ENCODE measurements at regions not wholly inside any gene's neighbourhood (a gene's known extent, or its start where the extent isn't known, plus 50 kb on each side); places are given as distances from the start of the nearest gene placed in this dataset.

- no peak overlapping the region for H2AFZ ChIP-seq (ENCODE audit: low read length)
- H4K91ac ChIP-seq (replicated peaks; ENCODE audit: insufficient read length, low read length): no peak overlapping the region
- no peak for FAIRE-seq
- H3K79me2 ChIP-seq (ENCODE audit: control insufficient read depth in 1 of 2, insufficient read depth in 2 of 2, low read length in 2 of 2): no peaks in the 10 kb centered on the region
- no peak overlapping the region for H3K4me2 ChIP-seq (ENCODE audit: insufficient read depth in 1 of 2, low read depth in 2 of 2, low read length in 2 of 2)
- H3K56ac ChIP-seq (replicated peaks; ENCODE audit: insufficient read length, low read depth, low read length): no peak overlapping the region
- TF ChIP-seq PHF8 (conservative IDR thresholded peaks at IDR 0.05; ENCODE audit: low read depth, low read length): no peak
- TF ChIP-seq JUND (IDR thresholded peaks at IDR 0.05; ENCODE audit: low read length): no peak
- TF ChIP-seq HDAC6 (IDR thresholded peaks at IDR 0.05; ENCODE audit: low read depth, low read length): no peak
- TF ChIP-seq BCL11A (IDR thresholded peaks at IDR 0.05; ENCODE audit: low read depth in 2 of 2, low read length in 2 of 2): no peak
- no peak overlapping the region for H4K8ac ChIP-seq (ENCODE audit: extremely low read depth, insufficient read depth, low read length)
- H3K27me3 ChIP-seq (replicated peaks in 1 of 4; ENCODE audit: control insufficient read depth in 3 of 4, extremely low read depth in 1 of 4, insufficient read depth in 3 of 4, low read length in 3 of 4): no peaks in the 10 kb centered on the region; a peak in 1 of 7 replicates
- no peak overlapping the region for H4K5ac ChIP-seq (ENCODE audit: insufficient read length, low read depth, low read length)
- H2BK12ac ChIP-seq (ENCODE audit: low read depth, low read length): no peak overlapping the region
- H3K4me3 ChIP-seq (ENCODE audit: extremely low read depth in 1 of 4, insufficient read depth in 2 of 4, low read depth in 3 of 4, low read length in 4 of 4): no peak overlapping the region
- H3K9me3 ChIP-seq (ENCODE audit: insufficient read depth in 2 of 2, low read depth in 1 of 2, low read length in 1 of 2): no peaks in the 10 kb centered on the region
- WGBS, 2 experiments (ENCODE audit: extremely low coverage in 1 of 2, insufficient coverage in 1 of 2, insufficient read length in 1 of 2, insufficient replicate concordance in 2 of 2, low coverage in 1 of 2, low lambda C conversion rate in 2 of 2, missing lambda C conversion rate in 1 of 2): 91% methylated on average over 6 of the region's 6 CpGs; no CpG with 5 or more reads in 1 of the 2 experiments
- H3K79me1 ChIP-seq (ENCODE audit: low read depth, low read length): no peaks in the 10 kb centered on the region
- no peak overlapping the region for H3K4ac ChIP-seq (replicated peaks; ENCODE audit: insufficient read length, low read depth, low read length)
- H3K14ac ChIP-seq (ENCODE audit: insufficient read length): no peak overlapping the region
- no peak overlapping the region for H3K23ac ChIP-seq (ENCODE audit: insufficient read length)
- no peak for DNase-seq (ENCODE audit: low read depth in 1 of 2, low spot score in 2 of 2)
- H2AK5ac ChIP-seq (ENCODE audit: low read depth, low read length): no peak overlapping the region
- no peak overlapping the region for H3K27ac ChIP-seq (ENCODE audit: low read depth, low read length)
- no peak overlapping the region for H2BK5ac ChIP-seq (ENCODE audit: low read depth, low read length)
- no peaks in the 10 kb centered on the region for H3K36me3 ChIP-seq (ENCODE audit: control insufficient read depth in 2 of 4, insufficient read depth in 4 of 4, low read length in 3 of 4)
- CTCF ChIA-PET (ENCODE audit: partially characterized antibody): interaction anchor here (0.8 to 3.3 kb wide), 4 partner anchors 11 to 422 kb away, joined by 3 to 20 read pairs (median 3); no protein-coding TSS in a partner anchor
- H2BK15ac ChIP-seq (ENCODE audit: low read length): no peak overlapping the region
- H3K4me1 ChIP-seq (replicated peaks in 1 of 4; ENCODE audit: control insufficient read depth in 3 of 4, insufficient read depth in 4 of 4, low read length in 3 of 4): peaks cover 0 to 9% (median 1%) of the 10 kb centered on the region in 4 experiments; a peak in 5 of 7 replicates
- no peaks in the 10 kb centered on the region for H4K20me1 ChIP-seq (replicated peaks in 1 of 2; ENCODE audit: control insufficient read depth in 1 of 2, insufficient read depth in 2 of 2, low read length in 2 of 2)
- POLR2A ChIA-PET (ENCODE audit: partially characterized antibody): no interaction called here
- no peak overlapping the region for H2BK20ac ChIP-seq (ENCODE audit: low read length)
- no peaks in the 10 kb centered on the region for H3K23me2 ChIP-seq (ENCODE audit: low read depth, low read length)
- no peak overlapping the region for H3K18ac ChIP-seq (ENCODE audit: extremely low read depth, low read length)
- H3K9ac ChIP-seq (replicated peaks in 1 of 4; ENCODE audit: extremely low read depth in 1 of 4, low read depth in 3 of 4, low read length in 3 of 4): no peak overlapping the region
- H2BK120ac ChIP-seq (replicated peaks; ENCODE audit: low read depth, low read length): no peak overlapping the region
Measured at GRCh38 chr2:104744537-104744936, 109.4 kb upstream of the POU3F3 start.

All from H1 (cell line).